ENCODE measurements at regions not wholly inside any gene's neighbourhood (a gene's known extent, or its start where the extent isn't known, plus 50 kb on each side); places are given as distances from the start of the nearest gene placed in this dataset.

DNA sequence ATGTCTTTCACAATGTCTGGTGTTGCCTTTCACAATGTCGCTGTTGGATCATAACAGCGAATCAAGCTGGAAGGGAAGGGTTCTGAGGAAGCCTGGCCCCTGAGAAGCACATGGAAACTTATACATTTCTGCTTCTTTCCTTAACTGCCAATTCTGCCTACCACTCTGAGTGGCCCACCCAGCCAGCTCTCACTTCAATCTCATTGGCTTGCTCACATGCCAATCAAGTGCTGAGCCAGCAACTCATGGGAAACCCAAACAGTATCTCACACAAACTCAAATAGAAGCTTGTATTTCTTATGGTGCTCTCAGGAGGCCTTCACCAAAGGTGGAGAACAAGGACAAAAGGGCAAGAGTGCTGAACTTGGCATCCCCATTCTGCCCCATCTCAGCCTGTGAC, 117.4 kb upstream of the GPR26 start:
- Histone ChIP-seq H3K27me3 (peaks cover 0 to 42% (median 0%) of the 10 kb centered on the region in 4 donors), H3K4me3 (no peak overlapping the region), H3K27ac (replicated peaks in 1 of 4) (no peak overlapping the region), H3K9me3 (peaks cover 0 to 4% (median 0%) of the 10 kb centered on the region in 4 donors), H3K36me3 (no peaks in the 10 kb centered on the region), H3K4me1 (no peaks in the 10 kb centered on the region)
- peak; percentile 42 for DNase-seq (ENCODE audit: extremely low spot score)
- no peak for TF ChIP-seq POLR2AphosphoS5 (IDR thresholded peaks at IDR 0.05)
- TF ChIP-seq, protein P1, sequence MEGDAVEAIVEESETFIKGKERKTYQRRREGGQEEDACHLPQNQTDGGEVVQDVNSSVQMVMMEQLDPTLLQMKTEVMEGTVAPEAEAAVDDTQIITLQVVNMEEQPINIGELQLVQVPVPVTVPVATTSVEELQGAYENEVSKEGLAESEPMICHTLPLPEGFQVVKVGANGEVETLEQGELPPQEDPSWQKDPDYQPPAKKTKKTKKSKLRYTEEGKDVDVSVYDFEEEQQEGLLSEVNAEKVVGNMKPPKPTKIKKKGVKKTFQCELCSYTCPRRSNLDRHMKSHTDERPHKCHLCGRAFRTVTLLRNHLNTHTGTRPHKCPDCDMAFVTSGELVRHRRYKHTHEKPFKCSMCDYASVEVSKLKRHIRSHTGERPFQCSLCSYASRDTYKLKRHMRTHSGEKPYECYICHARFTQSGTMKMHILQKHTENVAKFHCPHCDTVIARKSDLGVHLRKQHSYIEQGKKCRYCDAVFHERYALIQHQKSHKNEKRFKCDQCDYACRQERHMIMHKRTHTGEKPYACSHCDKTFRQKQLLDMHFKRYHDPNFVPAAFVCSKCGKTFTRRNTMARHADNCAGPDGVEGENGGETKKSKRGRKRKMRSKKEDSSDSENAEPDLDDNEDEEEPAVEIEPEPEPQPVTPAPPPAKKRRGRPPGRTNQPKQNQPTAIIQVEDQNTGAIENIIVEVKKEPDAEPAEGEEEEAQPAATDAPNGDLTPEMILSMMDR (IDR thresholded peaks at IDR 0.05) = no peak
- no peak for TF ChIP-seq EP300 (IDR thresholded peaks at IDR 0.05)
- TF ChIP-seq POLR2A (IDR thresholded peaks at IDR 0.05; ENCODE audit: low read depth) = no peak
- WGBS = 100% methylated on average over 2 of the region's 2 CpGs
- intact Hi-C loops (cut with DNase I) = no loop called here

DNA sequence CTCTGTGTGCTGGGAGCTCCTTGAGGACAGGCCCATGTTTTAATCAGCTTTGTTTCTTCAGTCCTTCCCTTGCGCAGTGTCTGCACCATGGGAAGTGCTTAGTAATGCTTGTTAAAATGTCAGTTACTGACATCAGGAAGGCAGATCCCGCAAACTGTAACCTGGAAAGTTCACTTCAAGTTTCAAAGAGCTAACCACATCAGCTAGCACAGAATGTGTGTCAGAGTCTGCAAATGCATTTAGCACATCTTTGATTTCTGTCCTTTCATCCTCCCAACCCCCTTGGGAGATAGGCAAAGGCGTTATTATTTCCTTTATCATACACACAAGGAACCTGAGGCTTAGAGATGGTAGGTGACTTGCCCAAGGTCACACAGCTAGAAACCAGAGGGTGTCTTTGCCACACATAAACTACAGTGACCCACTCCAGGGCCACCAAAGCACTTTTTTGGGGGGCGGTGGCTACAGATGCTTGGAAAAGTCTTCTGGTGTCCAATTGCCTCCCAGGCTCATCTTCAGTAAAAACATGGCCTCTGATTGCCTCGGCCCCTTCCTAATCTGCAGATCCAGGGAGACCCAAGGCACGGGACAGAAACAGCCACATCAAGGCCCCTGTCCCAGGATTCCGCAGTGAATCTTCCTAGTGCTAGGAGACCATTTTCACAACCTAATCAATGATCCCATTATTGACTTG, 116.2 kb upstream of the GPR26 start:
- Histone ChIP-seq H3K4me3 (no peak overlapping the region), H3K9me3 (no peaks in the 10 kb centered on the region), H3K4me1 (no peaks in the 10 kb centered on the region), H3K27ac (replicated peaks in 1 of 4) (no peak overlapping the region), H3K36me3 (no peaks in the 10 kb centered on the region), H3K27me3 (peaks cover 0 to 46% (median 0%) of the 10 kb centered on the region in 4 donors)
- peak; percentile 53 for DNase-seq (ENCODE audit: extremely low spot score)
- no peak for TF ChIP-seq POLR2A (IDR thresholded peaks at IDR 0.05; ENCODE audit: low read depth)
- TF ChIP-seq, protein P1 (IDR thresholded peaks at IDR 0.05) = no peak
- no peak for TF ChIP-seq POLR2AphosphoS5 (IDR thresholded peaks at IDR 0.05)
- no peak for TF ChIP-seq EP300 (IDR thresholded peaks at IDR 0.05)
- intact Hi-C loops (cut with DNase I) = no loop called here
- 77% methylated on average over 6 of the region's 7 CpGs for WGBS

DNA sequence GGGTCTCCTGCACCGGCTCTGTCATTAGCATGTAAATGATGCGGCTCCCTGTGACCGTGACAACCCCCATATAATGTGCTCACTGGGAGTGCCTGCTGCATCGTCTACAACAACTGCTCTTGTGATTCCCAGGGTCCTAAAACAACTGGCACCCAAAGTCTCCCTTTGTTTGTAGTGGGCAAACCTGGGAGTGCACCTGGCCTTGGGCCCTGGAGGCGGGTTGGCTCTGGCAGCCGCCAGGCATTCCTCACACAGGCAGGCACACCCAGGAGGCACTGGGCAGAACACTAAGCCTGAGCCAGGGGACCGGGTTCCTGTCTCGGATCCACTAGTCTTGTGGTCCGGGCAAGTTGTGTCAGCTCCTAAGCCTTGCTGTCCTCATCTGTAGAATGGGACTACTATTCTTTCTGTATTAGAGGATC, 115.5 kb upstream of the GPR26 start:
- intact Hi-C loops (cut with DNase I) = no loop called here
- TF ChIP-seq POLR2AphosphoS5 (IDR thresholded peaks at IDR 0.05) = no peak
- TF ChIP-seq POLR2A (IDR thresholded peaks at IDR 0.05; ENCODE audit: low read depth) = no peak
- no peak for TF ChIP-seq EP300 (IDR thresholded peaks at IDR 0.05)
- TF ChIP-seq, protein P1 (IDR thresholded peaks at IDR 0.05) = no peak

DNA sequence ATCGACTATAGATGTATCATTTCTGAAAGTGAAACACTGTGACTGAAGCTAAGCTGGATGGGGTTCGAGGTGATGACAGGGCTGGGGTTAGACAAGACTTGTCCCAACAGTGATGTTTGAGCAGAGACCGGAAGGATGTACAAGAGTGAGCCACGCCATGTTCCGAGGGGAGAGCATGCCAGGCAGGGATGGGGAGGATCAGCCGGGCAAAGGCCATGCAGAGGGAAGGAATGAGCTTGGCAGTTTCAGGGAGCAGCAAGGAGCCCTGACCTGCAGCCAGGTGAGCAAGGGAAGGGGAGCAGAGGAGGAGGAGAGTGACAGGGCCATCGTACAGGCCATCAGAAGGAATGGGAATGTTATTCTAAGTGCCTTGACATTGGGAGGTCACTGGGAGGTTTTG, 114.9 kb upstream of the GPR26 start:
- intact Hi-C loops (cut with DNase I) = no loop called here
- peak; percentile 64 for DNase-seq (ENCODE audit: extremely low spot score)
- Histone ChIP-seq H3K9me3 (no peaks in the 10 kb centered on the region), H3K4me1 (no peaks in the 10 kb centered on the region), H3K4me3 (no peak overlapping the region), H3K36me3 (no peaks in the 10 kb centered on the region), H3K27me3 (peaks cover 0 to 60% (median 0%) of the 10 kb centered on the region in 4 donors), H3K27ac (replicated peaks in 1 of 4) (no peak overlapping the region)
- TF ChIP-seq POLR2A (IDR thresholded peaks at IDR 0.05; ENCODE audit: low read depth) (no peak), POLR2AphosphoS5 (IDR thresholded peaks at IDR 0.05) (no peak), EP300 (IDR thresholded peaks at IDR 0.05) (no peak)
- TF ChIP-seq, protein P1 (IDR thresholded peaks at IDR 0.05) = no peak
- WGBS = 87% methylated on average over 7 of the region's 7 CpGs

More for the DNA sequence above, 115.5 kb upstream of the GPR26 start:
- no peaks in the 10 kb centered on the region for H3K4me1 ChIP-seq
- no peak for DNase-seq (ENCODE audit: extremely low spot score)
- H3K9me3 ChIP-seq = no peaks in the 10 kb centered on the region
- H3K27ac ChIP-seq (replicated peaks in 1 of 4) = no peak overlapping the region
- WGBS = 40% methylated on average over 4 of the region's 9 CpGs
- H3K27me3 ChIP-seq = peaks cover 0 to 54% (median 0%) of the 10 kb centered on the region in 4 donors
- H3K4me3 ChIP-seq = no peak overlapping the region
- no peaks in the 10 kb centered on the region for H3K36me3 ChIP-seq
